GM19467 (cell line): ENCODE measurements at regions not wholly inside any gene's neighbourhood (a gene's known extent, or its start where the extent isn't known, plus 50 kb on each side); places are given as distances from the start of the nearest gene placed in this dataset.
"Not testable (repeated sequence)": the region's sequence is repeated elsewhere in the genome, so short reads cannot be mapped to it uniquely, and the experiment has no call there.

Source experiments
- ATAC-seq: cut with Tn5 transposase; IDR thresholded peaks from one replicate; pipeline ENCODE4 v1.9.1; 2021; ENCODE audit warnings: mild to moderate bottlenecking, moderate library complexity; ENCODE audit not compliant: unreplicated experiment

GRCh38 chr3:157921811-157922210 lies 184.4 kb downstream of the SHOX2 start:
- ATAC-seq: no peak

- no peak for ATAC-seq
Observed at GRCh38 chr3:157920822-157921700, 185.2 kb downstream of the SHOX2 start.

GRCh38 chr3:157919319-157919887 lies 186.8 kb downstream of the SHOX2 start:
- ATAC-seq: no peak

- no peak for ATAC-seq
Observed at GRCh38 chr3:157918402-157918801, 187.8 kb downstream of the SHOX2 start.

- no peak for ATAC-seq
Observed at GRCh38 chr3:157916672-157917071, 189.5 kb downstream of the SHOX2 start.

- ATAC-seq: no peak
Observed at GRCh38 chr3:157914882-157915281, 191.3 kb downstream of the SHOX2 start.

- no peak for ATAC-seq
Observed at GRCh38 chr3:157913741-157914150, 192.5 kb downstream of the SHOX2 start.

- no peak for ATAC-seq
Observed at GRCh38 chr3:157912514-157913451, 193.4 kb downstream of the SHOX2 start.

GRCh38 chr3:157906627-157907026 lies 199.6 kb downstream of the SHOX2 start:
- no peak for ATAC-seq

GRCh38 chr3:157905885-157906284 lies 200.3 kb downstream of the SHOX2 start:
- no peak for ATAC-seq

- not testable (repeated sequence) for ATAC-seq
Observed at GRCh38 chr3:157902680-157903079, 203.5 kb downstream of the SHOX2 start.

- ATAC-seq: no peak
Observed at GRCh38 chr3:157888040-157888439, 218.2 kb downstream of the SHOX2 start.

- ATAC-seq: no peak
Observed at GRCh38 chr3:157876556-157876955, 229.7 kb downstream of the SHOX2 start.

- ATAC-seq: no peak
Observed at GRCh38 chr3:157872902-157873301, 233.3 kb downstream of the SHOX2 start.

- ATAC-seq: no peak
Observed at GRCh38 chr3:157871838-157872460, 234.3 kb downstream of the SHOX2 start.

GRCh38 chr3:157871248-157871647 lies 235.0 kb downstream of the SHOX2 start:
- no peak for ATAC-seq

GRCh38 chr3:157868946-157869345 lies 237.3 kb downstream of the SHOX2 start:
- no peak for ATAC-seq

- ATAC-seq: no peak
Observed at GRCh38 chr3:157868196-157868595, 238.0 kb downstream of the SHOX2 start.

- ATAC-seq: peak; percentile 91
Observed at GRCh38 chr3:157865352-157866000, 240.7 kb downstream of the SHOX2 start.

- no peak for ATAC-seq
Observed at GRCh38 chr3:157861076-157861765, 245.0 kb downstream of the SHOX2 start.
